Stimulated activated naive CD8-positive, alpha-beta T cell treated with anti-CD3 and anti-CD28 coated beads, Interleukin-15, Interleukin-2, amounts not matched to agents 100 U/mL and 50 U/mL, for 24 hours (primary cell): ENCODE measurements at regions not wholly inside any gene's neighbourhood (a gene's known extent, or its start where the extent isn't known, plus 50 kb on each side); places are given as distances from the start of the nearest gene placed in this dataset.
"Not testable (repeated sequence)": the region's sequence is repeated elsewhere in the genome, so short reads cannot be mapped to it uniquely, and the experiment has no call there.

Source experiments
- ATAC-seq: fragments of 150-1000 bp; cut with Tn5 transposase; one replicate; pipeline ENCODE4 v1.10.0; 2021
- DNase-seq: peaks from one replicate; pipeline ENCODE4 v3.0.0; 2021

DNA sequence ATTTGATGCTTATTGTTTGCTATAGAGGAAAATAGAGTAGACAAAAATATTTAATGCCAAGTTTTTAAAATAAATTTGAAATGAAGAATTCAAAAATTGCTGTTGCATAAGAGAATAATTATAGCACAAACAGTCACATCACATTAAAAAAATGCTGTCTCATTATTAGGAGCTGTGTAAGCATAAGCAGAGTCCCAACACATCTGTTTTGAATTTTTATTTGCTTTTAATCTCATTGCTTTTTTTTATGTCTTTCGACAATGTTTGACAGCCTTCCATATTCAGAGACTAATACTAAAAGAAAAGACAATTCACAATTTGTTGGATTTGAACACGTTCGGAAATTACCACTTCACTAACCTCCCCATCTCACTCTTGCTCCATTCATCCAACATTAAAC lies 143.5 kb downstream of the TFPI2 start:
- DNase-seq, result no peak
- ATAC-seq, result no peak

DNA sequence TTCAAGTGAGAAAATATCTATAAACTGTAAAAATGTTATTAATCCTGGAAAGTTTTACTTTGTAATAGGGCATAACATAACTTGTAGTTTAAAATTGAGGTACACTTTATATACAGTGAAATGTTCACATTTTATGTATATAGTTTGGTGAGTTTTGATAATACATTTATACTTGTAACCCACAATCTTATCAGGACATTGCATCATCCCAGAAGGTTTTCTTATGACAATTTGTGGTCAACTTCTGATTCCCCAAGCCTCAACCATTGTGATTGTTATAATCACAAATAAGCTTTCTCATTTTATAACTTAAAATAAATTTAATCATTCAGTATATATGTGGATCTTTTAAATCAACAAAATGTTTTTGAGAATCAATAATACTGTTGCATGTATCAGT lies 151.1 kb downstream of the TFPI2 start:
- no peak for DNase-seq

DNA sequence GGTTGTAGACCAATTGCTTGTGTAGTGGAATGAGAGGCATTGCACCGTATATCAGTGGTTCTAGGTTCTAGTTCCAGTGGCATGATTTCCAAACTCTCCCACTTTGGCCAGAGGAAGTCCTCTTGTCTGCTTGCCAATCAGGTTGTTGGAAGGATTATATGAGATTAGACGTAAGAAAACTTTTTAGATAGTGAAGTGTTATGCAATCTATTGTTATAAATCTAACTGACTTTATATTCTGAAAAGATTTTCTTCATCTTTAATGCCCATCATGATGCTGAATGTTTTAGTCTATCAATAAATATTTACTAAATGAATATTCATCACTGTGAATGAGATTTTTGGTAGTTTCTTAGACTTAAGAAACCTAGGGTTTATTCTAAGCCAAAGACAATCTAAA lies 152.6 kb downstream of the TFPI2 start:
- ATAC-seq, result no peak
- no peak for DNase-seq

More for the DNA sequence above, 151.1 kb downstream of the TFPI2 start:
- no peak for ATAC-seq

DNA sequence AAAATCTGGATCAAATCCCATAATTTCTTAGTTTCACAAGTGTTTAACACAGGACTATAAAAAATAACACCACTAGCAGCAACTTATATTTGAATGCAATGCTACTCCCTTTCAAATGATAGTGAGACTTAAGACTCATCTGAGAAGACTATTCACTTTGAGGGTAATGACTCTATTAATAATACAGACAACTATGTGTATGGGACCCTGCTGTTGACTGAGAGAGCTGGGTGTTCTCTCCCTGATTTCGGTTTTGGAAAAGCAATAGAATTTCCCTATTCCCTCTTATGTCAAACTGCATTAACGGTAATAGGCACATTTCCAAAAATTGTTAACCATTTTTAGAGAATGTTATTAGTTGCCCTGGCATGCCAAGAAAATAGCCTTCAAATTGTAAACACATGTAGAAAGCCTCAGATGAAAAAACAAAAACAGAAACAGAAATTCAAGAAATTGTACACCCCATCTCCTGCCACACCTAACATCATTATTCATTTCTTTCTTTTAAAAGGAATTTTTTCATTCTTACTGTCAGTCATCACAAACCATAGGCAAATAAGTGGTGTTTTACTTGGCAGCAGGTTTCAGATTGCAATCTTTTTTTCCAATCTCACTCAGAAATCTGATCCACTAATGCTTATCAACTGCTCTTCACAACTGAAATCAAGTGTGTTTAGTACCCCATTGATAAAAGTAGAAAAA lies 153.7 kb downstream of the TFPI2 start:
- ATAC-seq (no peak), DNase-seq (no peak)

DNA sequence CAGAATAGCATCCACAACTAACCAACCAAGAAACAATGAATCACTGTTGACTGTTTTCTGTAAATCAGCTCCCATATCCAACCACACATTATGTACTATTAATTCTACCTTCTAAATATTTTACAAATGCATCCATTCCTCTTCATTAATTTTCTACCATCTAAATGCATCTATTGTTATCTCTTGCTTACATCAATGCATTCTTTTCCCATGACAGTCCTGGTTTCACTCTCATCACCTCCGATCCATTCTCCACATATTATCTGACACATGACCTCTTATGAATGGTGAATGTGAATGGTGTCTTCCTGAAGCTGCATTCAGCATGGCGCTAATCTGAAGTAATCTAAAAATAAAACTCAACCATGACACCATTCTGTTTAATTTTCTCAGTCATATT lies 153.8 kb upstream of the CALCR start:
- DNase-seq, result no peak
- ATAC-seq, result no peak

DNA sequence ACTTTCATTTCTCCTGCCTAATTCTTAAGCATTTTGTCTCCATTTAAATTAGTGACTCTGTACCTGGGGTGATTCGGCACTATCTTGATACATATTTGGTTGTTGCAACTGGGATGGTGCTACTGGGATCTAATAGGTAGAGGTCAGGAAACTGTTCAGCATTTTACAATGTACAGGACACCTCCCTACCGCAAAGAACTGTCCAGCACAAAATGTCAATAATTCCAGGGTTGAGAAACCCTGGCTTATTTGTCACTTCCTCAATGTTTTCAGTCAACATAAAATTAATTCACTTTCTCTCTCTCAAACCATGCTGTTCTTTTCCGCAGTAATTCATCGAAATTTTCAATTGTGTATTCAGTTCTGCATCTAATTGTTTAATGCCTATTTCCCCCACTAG lies 151.4 kb upstream of the CALCR start:
- ATAC-seq (no peak), DNase-seq (no peak)

DNA sequence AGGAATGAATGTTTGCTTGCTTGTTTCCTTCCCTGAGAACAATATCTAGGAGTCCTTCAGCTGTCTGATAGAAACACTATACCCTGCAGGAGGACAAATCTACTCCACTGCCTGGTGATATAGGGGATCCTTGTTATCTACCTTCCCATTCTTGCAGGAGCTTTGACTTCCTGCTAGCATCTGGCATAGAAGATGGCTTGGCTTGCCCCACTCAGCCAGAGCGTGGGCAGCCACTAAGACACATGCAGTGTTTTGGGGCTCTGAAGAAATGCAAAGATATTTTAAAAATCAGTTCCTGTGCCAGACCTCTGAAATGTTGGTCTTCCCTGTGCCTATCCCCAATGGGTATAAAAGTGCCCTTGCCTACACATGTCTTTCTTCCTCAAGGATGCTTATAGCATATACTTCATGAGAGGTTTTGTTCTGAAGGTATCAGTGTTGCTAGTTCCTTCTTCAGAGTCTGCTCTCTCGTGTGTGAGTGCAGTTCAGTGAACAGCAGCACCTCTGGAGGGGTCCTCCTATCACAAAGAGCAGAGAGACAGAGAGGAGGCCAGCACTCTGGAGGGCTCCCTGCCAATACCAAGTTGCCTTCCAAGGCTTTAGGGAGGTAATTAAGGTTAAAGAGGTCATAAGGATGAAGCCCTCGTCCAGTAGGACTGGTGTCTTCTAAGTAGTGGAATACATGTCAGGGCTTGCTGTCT lies 149.1 kb upstream of the CALCR start:
- DNase-seq, result no peak
- ATAC-seq, result no peak

DNA sequence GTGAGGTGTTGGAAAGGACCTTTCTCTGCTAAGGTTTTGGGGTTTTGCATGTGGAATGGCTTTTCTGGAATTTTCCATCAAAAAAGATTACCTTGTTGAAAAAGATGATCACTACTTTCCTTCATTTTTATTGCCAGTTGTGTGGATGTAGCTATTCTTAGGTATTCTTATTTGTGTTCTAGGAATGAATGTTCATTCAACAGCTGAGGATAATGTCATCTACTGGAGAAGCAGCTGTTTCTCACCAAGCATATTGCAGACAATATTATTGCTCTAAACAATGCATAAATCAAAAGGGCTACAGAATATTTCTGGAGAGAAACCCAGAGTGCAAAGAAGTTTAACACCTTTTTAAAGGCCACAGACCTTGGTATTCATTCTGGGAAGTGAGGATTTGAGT lies 145.6 kb upstream of the CALCR start:
- ATAC-seq (no peak), DNase-seq (no peak)

DNA sequence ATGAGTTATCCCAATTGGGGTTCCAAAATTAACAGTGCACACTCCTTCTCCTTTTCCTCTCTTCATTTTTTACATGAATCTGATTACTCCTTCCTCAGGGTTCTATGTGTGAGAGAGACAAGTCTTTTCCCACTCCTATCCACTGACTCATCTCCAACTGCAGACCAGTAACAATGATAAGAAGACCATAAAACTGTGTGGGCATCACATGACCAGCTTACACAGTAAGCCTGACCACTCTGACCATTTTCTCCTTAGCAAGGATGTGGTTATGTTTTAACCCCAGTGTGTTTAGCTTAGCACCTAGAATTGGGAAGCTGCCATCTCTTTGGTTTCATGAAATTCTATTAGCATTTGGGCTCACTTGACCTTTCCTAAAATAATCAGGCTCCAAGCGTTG lies 145.0 kb upstream of the CALCR start:
- no peak for ATAC-seq

DNA sequence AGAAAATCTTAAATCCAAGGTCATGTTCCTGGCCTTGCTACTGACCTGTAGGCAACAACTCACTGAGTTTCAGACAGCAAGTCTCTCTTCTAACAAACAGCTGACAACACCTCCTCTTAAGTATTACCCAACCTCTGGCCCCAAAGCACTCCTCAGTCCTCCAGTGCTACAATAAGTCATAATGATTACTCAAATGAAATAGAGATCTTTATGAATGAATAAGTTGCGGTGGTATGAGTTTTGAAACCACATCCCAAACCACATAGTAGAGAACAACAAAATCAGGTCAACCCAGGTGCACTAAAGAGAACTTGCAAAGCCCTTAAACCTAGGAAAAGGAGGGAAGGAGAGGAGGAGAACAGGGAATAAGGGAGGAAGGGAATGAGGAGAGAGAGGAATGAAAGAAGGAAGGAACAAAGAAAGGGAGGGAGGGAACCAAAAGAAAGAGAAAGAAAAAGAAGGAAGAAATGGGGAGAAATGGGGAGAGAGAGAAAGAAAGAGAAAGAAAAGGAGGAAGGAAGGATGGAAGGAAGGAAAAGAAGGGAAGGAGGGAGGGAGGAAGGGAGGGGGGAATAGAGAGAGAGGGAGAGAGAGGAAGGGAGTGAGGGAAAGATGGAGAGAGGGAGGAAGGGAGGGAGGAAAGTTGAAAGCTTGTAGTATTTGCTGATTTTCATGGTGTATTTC lies 142.8 kb upstream of the CALCR start:
- no peak for DNase-seq
- ATAC-seq, result no peak

More for the DNA sequence above, 145.0 kb upstream of the CALCR start:
- DNase-seq, result no peak

DNA sequence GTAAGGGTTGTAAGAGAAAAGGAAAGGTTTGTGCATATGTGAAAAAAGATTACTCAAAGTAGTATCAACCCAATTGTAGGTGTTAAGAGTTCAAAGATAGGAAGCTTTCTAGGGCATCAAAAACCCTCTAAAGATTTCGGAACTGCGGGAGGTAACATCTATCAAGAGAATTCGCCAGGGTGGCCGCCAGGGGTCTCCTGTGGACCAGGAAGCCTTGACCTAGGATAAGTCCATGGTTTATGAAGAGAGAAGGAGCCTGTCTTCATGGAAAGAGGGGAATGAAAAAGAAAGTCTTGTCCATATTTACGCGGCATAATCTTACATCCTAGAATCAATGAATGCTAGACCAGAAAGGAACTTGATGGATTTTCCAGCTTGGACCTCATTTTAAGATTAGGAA lies 140.7 kb upstream of the CALCR start:
- no peak for ATAC-seq
- peak; percentile 37 for DNase-seq

DNA sequence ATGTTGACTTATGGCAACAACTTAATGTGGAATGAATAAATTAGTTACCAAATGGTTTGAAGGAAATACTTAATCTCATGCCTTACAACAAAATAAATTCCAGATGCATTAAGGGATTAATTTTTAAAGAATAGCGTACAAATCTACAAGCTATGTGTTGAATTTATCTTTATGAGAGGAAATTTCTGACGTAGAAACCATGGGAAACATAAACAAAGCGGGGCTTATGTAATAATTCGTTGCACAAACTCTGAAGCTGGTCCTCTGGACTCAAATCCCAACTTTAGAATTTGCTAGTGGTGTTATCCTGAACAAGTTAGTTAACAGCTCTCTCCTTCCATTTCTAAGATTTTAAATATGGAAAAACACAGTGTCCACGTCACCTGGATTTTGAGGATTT lies 137.4 kb upstream of the CALCR start:
- ATAC-seq (no peak), DNase-seq (no peak)

DNA sequence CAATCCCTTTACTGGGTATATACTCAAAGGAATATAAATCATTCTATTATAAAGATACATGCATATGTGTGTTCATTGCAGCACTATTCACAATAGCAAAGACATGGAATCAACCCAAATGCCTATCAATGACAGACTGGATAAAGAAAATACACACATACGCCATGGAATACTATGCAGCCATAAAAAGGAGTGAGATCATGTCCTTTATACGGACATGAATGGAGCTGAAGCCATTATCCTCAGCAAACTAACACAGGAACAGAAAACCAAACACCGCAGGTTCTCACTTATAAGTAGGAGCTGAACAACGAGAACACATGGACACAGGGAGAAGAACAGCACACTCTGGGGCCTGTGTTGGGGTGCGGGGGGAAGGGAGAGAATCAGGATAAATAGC lies 133.7 kb upstream of the CALCR start:
- DNase-seq, ATAC-seq: not testable (repeated sequence)

DNA sequence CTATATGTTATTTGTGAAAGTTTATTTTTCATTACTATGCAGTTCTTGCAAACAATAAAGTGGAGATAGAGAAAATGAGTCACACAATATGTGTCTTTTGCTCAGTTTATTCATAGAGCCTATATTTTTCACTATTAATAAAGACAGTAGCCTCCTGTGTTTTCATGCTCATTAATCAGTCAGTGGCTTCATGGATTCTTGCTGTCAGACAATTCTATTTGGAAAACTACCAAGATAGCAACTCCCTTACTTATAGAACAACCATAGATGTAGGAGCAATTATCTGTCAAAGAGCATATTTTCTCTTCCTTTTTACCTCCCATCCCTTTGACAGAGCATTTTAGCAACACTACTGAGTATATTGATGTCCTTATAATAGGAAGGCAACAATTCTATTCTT lies 132.7 kb upstream of the CALCR start:
- ATAC-seq, result no peak
- DNase-seq, result no peak

DNA sequence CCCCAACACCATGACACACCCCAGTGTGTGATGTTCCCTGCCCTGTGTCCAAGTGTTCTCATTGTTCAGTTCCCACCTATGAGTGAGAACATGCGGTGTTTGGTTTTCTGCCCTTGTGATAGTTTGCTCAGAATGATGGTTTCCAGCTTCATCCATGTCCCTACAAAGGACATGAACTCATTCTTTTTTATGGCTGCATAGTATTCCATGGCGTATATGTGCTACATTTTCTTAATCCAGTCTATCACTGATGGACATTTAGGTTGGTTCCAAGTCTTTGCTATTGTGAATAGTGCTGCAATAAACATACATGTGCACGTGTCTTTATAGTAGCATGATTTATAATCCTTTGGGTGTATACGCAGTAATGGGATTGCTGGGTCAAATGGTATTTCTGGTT lies 131.6 kb upstream of the CALCR start:
- DNase-seq, result not testable (repeated sequence)

DNA sequence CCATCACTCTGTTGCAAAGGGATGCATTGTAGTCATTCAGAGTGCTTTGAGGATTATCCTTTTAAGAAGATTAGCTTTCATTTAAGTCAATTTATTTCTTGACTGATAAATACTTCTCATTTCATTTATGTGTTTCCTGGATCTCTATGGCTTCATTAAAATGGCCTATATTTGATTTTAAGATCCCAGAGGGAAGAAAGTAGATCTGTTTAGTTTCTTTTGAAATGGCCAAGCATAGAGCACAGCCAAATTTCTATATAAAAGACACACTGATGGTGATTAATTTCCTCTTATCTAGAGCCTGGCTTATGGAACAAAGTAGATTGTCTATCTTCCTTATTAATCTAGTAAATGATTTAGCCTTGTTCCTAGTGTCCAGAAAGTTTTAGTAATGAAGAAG lies 129.7 kb upstream of the CALCR start:
- DNase-seq (no peak), ATAC-seq (no peak)

More for the DNA sequence above, 131.6 kb upstream of the CALCR start:
- ATAC-seq, result not testable (repeated sequence)

DNA sequence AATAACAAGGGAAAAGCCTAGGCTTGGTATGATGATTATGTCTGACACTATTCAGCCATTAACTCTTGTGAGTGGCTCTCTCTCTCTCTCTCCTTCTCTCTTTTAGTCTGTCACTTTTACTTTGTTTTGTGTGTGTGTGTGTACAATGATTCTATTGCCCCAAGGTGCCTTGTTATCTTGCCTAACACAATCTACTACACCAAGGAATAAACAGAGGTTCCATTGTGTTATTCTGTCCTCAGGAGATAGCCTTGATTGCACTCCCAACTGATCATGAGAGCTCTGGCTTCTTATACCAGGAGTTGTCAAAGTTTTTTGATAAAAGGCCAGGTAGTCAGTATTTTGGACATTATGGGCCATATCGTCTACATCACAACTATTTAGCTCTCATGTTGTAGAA lies 123.4 kb upstream of the CALCR start:
- DNase-seq (no peak), ATAC-seq (no peak)

DNA sequence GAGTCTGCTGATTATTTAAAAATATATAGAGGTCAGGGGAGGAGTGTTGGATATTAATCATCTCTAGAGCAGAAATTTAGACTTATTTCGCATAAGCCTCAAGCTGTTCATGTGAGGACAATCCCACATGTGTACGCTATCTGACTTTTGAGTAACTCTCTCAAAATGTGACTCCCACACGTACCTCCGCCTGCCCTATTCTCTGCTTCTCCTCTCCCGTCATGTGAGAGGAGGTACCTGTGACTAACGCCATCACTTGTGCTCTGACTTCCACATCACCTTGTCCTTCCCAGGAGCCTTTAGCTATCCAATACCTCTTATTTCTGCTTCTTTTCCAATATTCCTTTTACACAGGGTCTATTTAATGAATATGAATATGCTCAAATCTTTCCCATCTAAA lies 119.3 kb upstream of the CALCR start:
- no peak for DNase-seq
- ATAC-seq, result no peak

DNA sequence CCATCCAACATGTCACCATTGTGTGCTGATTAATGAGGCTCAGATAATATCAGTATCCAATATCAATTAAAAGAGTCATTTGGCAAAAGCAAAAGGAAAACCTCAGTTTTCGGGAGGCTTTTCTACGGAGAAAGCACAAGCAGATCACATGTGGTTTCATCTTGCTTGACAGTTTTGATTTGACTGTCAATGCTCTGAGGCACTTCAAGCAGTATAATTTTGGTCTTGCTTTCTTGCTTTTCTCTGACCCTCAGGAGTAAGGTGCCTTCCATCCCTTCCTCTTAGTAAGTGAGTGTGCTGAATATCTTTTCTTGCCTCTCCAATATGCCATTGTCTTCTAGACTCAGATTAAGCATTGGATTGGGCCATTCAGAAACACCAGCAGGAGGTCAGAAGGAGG lies 115.5 kb upstream of the CALCR start:
- ATAC-seq, result no peak
- no peak for DNase-seq

DNA sequence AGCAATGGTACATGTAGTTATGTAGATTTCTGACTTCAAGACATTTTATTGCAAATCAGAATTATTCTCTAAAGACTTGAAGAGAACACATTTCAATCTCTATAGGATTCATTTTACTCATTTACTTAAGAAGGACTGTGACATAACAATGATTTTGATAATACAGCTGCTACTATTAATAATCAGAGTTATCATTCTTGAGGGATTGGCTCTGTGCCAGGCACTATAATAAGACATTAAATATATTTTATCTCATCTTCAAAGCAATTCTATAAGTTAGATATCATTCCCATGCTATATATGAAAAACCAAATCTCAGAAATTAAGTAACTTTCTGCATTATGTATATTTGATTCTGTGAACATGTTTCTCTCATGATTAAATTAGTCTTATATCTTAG lies 103.7 kb upstream of the CALCR start:
- DNase-seq (no peak), ATAC-seq (no peak)

DNA sequence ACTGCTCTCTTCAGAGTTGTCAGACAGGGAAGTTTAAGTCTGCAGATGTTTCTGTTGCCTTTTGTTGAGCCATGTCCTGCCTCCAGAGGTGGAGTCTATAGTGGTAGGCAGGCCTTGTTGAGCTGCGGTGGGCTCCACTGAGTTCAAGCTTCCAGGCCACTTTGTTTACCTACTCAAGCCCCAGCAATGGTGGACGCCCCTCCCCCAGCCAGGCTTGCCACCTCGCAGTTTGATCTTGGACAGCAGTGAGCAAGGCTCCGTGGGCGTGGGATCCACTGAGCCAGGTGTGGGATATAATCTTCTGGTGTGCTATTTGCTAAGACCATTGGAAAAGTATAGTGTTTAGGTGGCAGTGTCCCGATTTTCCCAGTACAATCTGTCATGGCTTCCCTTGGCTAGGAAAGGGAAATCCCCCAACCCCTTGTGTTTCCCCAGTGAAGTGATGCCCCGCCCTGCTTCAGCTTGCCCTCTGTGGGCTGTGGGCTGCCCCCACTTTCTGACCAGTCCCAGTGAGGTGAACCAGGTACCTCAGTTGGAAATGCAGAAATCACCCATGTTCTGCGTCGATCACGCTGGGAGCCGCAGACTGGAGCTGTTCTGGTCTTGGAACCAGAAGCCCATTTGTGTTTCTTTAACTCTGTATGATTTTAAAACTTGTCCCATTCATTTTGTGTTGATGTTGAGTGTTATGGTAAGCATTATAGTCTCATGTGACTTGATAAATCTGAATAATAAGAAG lies 89.2 kb upstream of the CALCR start:
- no peak for ATAC-seq
- DNase-seq, result no peak

DNA sequence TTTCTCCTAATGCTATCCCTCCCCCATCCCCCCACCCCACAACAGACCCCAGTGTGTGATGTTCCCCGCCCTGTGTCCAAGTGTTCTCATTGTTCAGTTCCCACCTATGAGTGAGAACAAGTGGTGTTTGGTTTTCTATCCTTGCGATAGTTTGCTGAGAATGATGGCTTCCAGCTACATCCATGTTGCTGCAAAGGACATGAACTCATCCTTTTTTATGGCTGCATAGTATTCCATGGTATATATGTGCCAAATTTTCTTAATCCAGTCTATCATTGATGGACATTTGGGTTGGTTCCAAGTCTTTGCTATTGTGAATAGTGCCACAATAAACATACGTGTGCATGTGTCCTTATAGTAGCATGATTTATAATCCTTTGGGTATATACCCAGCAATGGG lies 83.6 kb upstream of the CALCR start:
- not testable (repeated sequence) for ATAC-seq, DNase-seq
